HG02763 (cell line): ENCODE measurements at regions not wholly inside any gene's neighbourhood (a gene's known extent, or its start where the extent isn't known, plus 50 kb on each side); places are given as distances from the start of the nearest gene placed in this dataset.

Experiments
- ATAC-seq: cut with Tn5 transposase; IDR thresholded peaks from one replicate; pipeline ENCODE4 v1.9.1; 2021; ENCODE audit warnings: mild to moderate bottlenecking, moderate library complexity; ENCODE audit not compliant: unreplicated experiment

DNA sequence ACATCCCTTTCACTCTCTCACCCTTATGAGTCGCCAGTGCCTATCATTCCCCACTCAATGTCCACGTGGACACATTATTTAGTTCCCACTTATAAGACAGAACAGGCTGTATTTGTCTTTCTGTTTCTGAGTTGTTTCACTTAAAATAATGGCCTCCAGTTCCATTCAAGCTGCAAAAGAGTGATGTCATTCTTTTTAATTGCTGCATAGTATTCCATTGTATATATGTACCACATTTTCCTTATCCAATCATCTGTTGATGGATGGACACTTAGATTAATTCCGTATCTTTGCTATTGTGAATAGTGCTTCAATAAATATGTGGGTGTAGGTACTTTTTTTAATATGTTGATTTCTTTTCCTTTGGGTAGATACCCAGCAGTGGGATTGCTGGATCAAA is 79.1 kb downstream of the ZNF365 start:
- no peak for ATAC-seq

DNA sequence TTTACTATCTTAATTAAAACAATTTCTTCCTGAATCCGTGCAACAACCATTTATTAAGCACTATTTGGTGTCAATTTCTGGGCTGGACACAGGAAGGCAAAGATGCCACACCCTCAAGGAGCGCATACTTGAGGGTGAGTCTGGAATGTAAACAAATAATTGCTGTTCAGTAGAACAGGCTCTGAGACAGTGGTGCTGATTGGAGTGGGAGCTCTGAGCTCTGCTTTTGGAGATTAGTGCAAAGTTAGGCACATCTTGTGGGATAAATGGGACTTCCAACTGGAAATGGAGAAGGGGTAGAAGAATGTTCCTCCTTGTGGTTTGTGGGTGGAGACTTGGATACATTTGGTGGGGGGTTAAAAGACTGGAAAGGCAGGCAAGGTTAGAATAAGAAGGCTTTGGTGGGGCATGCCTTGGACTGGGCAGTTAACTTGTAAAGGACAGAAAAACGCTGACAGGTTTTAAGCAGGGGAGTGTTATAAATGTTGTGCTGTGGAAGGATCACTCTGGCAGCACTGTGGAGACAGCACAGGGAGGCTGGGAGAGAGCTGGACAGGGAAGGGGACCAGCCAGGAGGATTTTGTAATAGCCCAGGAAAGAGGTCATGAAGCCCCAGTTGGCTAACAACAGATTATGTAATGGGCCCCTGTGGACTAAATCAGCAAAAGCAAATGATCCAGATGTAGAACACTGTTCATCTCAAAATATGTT is 80.7 kb downstream of the ZNF365 start:
- ATAC-seq, result no peak

DNA sequence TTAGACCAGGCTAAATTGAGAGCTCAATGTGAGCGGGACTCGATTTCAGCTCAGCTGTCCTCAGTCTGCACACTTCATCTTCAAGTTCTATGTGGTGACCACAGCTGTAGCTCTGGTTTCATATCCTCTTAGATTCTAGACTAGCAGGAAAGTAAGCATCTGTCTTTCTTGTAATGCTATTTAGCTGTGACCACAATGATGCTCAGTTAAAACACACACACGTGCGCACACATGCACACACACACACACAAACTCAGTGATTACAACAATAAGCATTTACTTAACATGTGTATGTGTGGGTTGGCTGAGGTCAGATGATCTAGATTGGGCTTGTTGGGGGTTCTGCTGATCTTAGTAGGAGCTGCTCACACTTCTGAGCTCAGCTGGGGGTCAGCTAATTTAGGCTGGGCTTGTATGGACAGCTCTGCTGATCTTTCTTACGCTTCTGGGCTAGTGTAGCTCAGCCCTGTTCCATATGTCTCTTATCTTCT is 82.5 kb downstream of the ZNF365 start:
- peak; percentile 95 for ATAC-seq

DNA sequence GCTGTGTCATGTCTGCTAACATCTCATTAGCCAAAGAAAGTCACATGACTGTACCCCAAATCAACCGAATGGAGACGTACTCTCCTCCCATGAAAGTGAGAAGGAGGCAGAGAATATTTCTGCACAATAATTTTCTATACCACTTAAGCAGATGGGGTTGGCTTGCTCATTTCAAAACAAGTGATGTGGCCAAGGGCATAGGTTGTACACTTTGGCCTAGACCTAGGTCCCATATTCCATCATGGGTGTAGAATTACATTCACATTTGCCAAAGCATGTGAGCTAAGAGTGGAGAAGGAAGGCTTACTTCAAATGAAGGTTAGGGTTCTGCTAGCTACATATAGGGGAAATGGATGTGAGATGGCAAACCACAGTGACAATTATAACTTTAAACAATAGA is 83.0 kb downstream of the ZNF365 start:
- ATAC-seq, result peak; percentile 1

DNA sequence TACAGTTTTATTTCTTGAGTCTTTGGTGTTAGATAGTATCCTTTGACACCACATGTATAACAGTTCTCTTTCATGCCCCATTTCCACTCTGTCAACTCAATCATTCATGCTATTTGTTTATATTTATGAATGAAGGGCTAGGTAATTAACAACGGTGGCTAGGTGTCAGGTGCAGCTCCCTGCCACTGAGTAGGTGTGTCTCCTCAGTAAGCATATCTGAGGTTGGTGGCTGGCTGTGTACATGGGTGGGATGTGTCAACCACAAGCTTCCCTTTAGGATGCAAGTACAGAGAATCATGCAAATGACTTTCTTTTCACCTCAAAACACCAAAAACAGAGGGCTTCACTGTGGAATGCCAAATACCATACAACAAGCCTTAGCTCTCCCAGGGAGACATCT is 83.4 kb downstream of the ZNF365 start:
- peak; percentile 39 for ATAC-seq

DNA sequence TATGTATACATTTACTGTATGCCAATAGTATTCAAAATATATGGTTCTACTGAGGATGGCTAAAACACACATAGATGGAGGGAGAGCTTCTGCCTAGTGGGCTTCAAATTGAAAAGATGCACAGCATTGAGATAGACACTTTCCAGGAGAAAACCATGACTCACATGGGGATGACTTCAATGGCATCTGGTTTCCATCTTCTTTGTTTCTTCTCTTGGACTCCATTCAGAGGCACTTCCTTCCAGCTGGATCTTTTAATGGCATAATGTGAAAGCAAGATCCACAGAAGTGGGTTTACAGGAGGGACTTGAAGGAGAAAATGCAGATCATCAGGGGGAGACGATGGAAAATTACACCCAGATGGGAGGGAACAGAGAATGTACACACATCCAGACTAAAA is 84.9 kb downstream of the ZNF365 start:
- ATAC-seq, result no peak

DNA sequence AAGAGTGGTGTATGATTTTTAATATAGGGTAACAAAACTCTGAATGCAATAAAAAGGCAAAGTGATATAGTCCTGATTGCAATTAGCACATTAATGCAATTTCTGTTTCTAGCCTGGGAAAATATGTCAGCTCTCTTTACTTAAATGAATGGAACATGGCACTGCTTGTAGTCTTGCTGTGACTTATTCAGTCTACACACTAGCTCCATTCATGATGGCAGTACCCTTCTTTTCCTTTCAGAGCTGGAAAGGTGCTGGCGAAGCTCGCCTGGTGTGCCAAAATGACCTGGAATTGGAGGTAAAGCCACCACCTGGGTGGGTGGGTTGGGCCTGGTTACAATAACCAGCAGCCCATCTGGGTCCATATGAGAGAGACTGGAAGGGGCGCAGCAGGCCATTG is 85.3 kb downstream of the ZNF365 start:
- ATAC-seq, result no peak

DNA sequence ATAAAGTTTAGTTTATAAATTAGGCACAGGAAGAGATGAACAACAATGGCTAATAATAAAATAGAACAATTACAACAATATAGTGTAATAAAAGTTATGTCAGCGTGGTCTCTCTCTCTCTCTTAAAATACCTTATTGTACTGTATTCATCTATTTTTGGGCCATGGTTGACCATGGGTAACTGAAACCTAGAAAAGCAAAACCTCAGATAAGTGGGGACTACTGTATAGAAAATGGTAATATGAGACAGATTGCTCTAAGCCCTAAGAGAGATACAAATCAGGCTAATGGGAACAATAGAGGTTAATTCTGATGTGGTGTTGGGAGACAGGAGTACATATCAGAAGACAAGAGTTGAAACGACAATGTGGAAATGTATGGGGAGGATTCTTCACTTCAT is 86.2 kb downstream of the ZNF365 start:
- ATAC-seq, result peak; percentile 32

DNA sequence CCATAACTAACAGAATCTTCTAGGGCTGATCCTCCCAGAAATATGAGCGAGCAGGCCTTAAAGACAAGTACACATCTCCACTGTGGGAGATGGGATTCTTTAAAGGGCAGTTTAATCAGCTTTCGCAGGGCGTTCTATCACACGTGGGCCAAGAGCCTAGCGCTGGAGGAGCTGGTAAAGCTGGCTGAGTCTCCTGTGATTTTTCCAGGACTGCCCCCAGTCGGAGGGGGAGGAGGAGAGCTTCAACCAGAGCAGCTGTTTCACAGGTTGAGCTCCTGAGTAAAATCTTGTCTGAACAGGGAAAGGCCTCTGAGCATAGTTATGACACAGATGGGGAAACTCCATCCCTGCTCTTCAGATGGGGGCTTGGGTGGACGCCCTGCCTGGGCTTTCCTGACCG is 87.0 kb downstream of the ZNF365 start:
- ATAC-seq, result no peak

DNA sequence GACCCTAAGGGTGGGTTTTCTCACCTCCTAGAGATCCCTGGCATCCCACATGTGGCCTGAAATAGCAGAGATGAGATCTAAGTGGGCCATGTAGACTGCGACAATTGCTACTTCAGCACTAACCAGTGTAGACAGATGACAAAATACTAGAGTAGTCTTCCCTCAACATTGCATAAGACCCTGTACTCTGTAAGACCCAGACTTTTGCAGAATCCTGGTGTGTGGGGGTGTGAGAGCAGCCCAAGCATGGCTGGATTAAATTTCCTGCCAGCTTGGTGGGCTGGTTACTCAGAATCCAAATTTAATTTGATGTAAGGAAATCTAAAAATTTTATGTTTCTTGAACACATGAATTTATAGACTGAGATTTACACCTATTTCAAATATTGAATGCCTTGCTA is 88.3 kb downstream of the ZNF365 start:
- ATAC-seq, result no peak

DNA sequence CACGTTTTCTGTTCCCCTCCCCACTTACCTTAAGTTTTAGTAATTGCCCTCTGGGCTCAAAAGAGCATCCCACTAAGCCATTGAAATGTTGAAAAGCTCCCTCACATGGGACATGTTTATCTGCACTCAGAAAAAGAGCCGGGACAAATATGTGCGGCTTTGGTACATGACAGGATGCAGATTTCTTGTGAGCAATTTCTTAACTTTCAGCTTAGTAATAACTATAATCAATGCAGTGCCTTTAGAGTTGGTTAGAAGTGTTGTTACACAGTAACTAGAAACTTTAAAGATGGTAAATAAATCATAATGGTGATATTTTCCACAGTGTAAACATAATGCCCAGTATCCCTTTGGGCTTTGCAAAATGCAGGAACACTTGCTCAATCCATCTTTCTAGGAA is 89.2 kb downstream of the ZNF365 start:
- no peak for ATAC-seq

DNA sequence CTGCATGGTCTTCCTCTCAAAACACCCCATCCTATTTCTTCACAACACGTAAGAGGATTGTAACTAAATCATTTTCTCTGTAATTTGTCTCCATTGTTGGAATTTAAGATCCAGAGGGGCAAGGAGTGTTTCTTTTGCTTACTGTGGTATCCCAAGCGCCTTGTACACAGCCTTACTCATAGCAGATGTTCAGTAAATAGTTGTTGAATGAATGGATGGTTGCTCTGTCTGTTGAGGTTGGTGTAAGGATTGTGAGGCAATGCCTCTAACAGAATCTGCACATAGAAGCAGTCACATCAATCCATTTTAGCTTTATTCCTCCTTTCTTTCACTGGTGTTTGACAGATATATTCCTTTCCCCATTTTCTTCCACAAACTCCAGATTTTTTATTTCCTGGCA is 90.1 kb downstream of the ZNF365 start:
- no peak for ATAC-seq

DNA sequence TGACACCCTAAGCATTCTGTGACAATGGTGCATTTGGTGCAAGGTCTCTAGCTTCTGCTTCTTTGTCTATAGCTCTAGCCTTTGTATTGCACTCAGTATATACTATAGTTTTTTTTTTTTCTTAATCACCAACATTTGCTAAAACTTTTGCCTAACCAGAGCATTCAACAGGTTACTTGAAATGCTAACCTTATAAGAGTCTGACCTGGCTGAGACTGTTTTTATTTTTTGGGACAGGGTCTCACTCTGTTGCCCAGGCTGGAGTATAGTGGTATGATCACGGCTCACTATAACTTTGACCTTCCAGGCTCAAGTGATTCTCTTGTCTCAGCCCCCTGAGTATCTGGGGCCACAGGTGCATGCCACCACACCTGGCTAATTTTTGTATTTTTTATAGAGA is 92.4 kb downstream of the ZNF365 start:
- no peak for ATAC-seq

DNA sequence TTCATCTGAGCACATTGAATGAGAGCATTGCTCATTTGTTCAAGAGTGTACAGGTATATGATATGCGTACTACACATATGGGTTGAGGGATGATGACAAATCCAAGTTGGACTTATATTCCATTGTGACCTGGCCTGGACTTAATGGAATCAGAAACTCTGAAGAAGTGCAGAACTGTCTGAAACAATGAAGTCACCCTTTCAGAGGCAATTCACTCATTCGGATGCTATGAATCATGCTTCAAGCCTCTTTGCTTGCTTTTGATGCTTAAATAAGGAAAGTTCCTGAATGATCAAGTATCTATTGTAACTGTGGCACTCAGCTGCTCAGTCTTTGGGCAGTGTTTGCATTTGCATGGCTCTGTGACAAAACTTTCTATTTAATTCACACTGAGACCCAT is 93.4 kb downstream of the ZNF365 start:
- no peak for ATAC-seq

DNA sequence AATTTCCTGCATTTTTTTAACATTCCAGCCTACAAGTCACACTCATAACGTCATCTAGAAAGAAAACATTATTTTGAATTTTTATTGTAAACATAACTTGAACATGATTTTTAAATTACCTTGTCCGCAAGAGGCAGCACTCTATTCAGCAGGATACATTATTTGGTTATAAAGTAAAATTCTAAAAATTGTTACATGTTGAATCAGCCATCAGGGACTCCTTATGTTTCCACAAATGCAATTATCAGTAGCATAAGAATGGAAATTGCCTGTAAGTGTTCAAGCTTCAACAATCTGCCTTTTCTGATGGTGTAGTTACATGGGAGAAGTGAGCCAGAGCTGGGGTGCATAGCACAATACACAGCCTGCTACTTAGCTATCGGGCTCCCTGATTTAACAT is 97.5 kb downstream of the ZNF365 start:
- no peak for ATAC-seq

DNA sequence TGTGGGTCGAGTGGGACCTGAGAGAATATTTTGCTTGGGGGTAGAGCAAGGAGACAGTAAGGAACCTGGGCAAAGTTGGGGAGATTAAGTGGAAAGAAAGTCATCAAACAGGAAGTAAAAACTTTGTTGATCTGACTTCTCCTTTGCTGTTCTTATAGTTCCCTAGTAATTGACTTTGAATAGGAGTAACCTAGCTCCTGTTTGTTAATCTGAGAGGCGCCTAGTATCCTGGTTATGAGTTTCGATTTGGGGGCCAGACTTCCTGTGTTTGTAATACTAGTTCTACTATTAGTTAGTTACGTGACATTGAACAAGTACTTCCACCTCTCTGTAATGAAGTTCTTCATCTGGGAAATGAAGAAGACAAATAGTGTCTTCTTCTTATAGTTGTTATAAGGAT is 99.1 kb downstream of the ZNF365 start:
- ATAC-seq, result no peak

DNA sequence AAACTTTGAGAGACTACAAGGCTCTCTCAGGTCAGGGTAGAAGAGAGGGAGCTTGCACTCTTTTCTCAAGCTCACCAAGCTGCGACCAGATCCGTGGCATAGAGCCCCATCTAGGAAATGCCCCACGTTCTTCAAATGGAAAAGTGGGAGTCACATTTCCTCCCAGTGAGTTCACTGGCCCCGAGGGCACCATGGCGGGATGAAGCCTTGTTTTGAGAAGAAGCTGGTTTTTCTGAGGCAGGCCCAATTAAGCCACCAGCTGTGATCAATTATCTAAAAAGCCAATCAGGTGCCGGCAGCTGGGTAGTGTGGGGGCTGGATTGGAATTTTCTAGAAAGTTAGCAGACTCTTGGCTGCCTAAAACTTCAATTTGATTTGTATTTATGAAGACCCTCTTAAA is 101.4 kb downstream of the ZNF365 start:
- ATAC-seq, result no peak

DNA sequence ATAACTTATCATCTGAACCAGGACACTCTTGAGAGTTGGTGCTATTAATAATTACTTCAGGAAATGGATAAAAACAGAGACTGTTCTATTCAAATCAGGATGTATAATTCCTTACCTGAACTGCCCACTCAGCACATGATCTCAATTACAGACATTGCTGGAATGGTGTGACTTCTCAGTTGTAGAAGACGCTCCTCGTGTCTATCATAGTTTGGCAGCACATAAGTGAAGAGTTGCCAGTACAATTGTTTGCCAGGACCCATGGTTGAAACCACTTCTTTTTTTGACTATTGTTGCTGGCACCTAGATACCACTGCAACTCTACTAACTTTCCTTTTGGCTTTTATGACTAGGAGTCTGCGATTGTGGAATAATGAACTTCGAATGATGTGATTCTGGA is 105.4 kb downstream of the ZNF365 start:
- ATAC-seq, result no peak

DNA sequence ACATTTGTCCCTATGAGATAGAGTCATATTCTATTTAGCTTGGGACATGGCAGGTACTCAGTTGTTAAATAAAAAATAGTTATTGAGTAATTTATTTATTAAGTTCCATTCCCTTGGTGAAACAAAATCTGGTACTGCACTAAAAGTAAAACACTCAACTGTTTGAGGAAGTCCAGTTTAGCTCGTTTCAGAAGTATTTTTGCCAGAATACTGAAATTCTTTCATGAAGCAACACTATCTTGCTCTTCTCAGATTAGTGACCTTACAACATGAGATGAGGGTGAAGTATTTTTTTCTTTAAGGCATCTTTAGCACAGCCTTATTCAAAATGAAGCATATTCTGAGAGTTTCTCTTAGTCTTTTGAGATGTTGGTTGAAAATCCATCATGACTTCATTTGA is 106.0 kb downstream of the ZNF365 start:
- no peak for ATAC-seq

DNA sequence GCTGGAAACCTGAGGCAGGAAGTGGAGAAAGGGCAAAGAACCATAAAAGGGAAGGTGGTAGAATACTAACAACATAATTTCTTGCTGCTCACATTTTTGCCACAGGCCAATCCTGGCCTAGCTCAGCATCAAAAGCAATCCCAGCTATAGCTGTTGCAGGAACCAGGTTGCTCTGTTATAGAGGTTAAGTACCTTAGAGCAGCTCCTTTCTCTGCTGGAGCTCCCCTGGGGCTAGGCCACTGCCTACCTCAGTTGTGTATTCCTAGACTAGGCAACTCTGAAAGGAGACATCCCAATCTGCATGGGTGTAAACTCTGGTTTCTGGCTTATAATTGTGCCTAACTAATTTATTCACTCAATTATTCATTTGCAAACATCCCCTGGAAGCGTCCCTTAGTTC is 108.4 kb downstream of the ZNF365 start:
- ATAC-seq, result no peak

DNA sequence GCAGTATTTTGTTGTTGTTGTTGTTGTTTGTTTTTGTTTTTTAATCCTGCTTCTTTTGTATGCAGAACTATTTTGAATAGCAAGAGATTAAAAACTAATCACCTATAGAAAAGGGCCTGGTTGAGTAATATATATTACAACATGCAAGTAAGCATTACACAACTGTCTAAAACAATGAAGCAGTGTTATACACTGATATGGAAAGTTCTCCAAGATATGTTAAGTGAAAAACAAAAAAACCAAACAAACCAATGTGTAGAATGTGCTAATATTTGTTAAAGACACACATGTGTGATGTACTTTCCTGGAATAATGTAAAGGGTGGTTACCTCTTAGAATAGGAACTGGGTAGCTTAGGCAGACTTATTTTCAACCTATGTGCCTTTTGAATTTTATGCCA is 117.4 kb downstream of the ZNF365 start:
- ATAC-seq, result no peak

DNA sequence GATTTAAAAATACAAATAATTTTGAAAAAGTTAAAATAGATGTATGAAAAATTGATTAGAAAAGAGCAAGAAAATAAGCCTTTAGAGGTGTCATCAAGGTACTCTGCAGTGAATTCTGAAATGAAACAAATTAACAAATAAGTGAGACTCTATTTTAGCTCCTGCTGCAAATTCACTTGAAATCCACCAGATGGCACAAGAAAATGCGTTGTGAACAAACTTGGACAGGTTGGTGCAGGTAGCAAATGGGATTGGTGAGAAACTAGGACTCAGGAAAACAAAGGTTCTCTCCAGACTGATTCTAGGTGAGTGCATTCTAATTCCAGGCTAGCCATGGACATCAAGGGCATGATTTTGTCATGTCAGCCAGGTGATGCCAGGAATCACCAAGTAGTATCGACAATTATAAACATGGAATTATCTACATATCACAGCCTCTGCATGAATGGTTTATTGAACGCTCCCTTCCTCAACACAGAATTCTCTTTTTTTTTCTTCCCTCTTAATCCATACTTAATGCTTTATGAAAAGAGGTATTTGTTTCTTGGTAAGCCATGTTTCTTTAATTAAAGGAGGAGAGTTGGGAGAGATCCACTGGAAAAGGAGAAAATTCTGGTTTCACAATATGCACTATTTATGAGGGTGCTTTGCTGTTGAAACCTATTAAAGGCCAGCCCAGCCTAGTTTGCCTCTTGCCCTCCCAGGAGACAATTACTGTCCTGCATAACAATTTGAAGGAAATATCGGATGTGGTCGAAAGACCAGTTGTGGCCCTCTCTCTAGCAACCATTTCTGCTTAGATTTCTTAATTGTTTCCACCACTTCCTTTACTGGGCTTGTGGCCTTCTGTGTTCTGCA is 118.1 kb downstream of the ZNF365 start:
- ATAC-seq, result no peak

DNA sequence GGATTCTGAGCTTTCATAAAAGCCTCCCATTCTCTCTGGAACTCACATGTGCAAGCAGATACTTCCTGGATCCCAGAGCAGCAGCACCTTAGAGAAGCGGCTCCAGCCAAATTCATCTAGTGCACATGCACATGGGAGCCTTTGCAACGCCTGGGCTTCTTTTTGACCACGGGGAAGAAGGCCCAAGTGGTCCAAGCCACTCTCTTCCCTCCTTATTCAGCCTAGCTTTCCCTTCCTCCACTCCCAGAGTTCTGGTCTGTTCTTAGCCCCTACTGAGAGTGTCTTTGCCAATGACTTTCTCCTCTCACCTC is 118.7 kb downstream of the ZNF365 start:
- ATAC-seq, result no peak
